ENCODE measurements at regions not wholly inside any gene's neighbourhood (a gene's known extent, or its start where the extent isn't known, plus 50 kb on each side); places are given as distances from the start of the nearest gene placed in this dataset.

- TF ChIP-seq CTCF (IDR thresholded peaks at IDR 0.05; ENCODE audit: low read depth, low read length, poor library complexity, severe bottlenecking) (no peak), EZH2phosphoT487 (IDR thresholded peaks at IDR 0.05; ENCODE audit: borderline replicate concordance, low read length) (no peak)
Measured at GRCh38 chr10:88045096-88045495, 181.7 kb downstream of the PTEN start.

All from DOHH2 (cell line).